ENCODE measurements at regions not wholly inside any gene's neighbourhood (a gene's known extent, or its start where the extent isn't known, plus 50 kb on each side); places are given as distances from the start of the nearest gene placed in this dataset.

GRCh38 chr15:60091911-60092310 lies 87.8 kb downstream of the FOXB1 start:
- TF ChIP-seq CTCF (conservative IDR thresholded peaks at IDR 0.05; ENCODE audit: low read length) = no peak
- TF ChIP-seq EZH2phosphoT487 (IDR thresholded peaks at IDR 0.05; ENCODE audit: borderline replicate concordance) = no peak

Measured in Loucy (cell line).